ENCODE measurements at regions not wholly inside any gene's neighbourhood (a gene's known extent, or its start where the extent isn't known, plus 50 kb on each side); places are given as distances from the start of the nearest gene placed in this dataset.
"Not testable (repeated sequence)": the region's sequence is repeated elsewhere in the genome, so short reads cannot be mapped to it uniquely, and the experiment has no call there.

DNA sequence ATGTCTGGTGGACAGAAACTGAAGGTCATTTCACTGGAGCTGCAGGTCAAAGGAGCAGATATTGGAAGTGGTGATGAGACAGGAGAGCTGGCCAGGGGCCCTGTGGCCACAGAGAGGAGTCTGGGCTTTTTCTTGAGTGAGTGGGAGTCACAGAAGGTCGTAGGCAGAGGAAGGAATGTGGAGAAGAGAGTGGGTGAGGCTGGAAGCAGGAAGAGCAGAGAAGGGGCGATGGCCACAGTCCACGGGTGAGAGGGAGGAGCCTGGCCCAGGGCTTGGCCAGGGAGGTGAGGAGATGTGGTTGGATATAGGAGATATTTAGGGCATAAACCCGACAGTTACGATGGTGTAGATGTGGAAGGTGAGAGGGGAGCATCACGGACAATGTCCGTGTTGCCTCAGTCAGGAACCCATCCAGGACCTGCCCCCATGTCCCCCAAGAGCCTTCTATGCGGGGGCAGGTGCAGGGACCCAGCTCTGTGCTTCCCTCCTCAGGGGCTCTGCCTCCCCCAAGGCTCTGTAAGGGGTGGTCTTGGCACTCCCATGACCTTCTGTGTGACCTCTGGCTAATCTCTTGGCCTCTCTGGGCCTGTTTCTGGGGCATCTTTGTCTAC is 150.5 kb upstream of the PTPN1 start:
- DNase-seq (ENCODE audit: low spot score), result no peak

DNA sequence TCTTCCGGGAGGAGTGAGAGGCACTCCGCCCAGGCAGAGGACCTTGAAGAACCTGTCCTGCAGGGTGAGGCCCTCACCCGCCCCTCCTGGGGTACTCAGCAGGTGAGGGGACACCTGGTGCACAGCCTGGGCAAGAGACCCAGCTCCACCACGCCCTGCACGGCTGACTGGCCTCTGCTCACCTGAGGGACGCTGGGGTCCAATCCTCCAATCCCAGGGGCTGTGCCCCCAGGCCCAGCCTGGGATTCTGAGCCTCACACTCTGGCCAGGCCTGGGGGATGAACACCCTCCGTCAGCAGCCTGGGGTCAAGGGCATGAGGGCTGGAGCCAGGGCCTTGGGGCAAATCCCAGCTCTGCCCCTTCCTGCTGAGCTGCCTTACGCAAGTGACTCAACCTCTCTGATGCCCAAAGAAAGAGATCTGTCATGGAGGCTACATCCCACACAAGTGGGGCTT is 149.9 kb upstream of the PTPN1 start:
- DNase-seq (ENCODE audit: low spot score), result no peak

DNA sequence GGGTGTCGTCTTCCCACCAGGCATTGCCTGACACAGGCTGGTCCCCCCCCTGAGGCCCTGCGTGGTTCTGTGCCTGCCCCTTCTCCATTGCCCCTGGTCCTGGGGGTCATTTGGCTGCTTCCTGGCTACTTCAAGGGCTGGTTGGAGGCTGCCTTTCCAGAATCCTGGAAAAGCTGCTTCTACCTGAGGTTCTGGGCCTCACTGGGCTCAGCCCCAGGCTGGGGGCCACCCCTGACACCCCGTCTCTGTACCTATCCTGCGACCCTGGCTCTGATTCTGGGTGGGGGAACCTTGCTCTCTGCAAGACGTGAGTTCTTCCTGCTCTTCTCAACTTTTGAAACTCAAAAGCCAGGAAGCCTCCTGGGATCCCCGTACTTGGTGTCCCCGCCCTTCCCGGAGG is 149.3 kb upstream of the PTPN1 start:
- DNase-seq (ENCODE audit: low spot score), result no peak

DNA sequence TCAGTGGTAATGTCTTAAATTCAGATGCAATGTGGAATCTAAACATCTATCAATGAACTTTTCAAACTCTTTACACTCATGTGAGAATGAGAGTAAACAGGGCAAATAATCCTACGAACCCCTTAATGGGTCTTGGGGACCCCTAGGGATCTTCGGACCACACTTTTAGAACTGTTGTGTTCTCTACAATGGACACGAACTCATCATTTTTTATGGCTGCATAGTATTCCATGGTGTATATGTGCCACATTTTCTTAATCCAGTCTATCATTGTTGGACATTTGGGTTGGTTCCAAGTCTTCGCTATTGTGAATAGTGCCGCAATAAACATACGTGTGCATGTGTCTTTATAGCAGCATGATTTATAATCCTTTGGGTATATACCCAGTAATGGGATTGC is 148.0 kb upstream of the PTPN1 start:
- not testable (repeated sequence) for DNase-seq (ENCODE audit: low spot score)

DNA sequence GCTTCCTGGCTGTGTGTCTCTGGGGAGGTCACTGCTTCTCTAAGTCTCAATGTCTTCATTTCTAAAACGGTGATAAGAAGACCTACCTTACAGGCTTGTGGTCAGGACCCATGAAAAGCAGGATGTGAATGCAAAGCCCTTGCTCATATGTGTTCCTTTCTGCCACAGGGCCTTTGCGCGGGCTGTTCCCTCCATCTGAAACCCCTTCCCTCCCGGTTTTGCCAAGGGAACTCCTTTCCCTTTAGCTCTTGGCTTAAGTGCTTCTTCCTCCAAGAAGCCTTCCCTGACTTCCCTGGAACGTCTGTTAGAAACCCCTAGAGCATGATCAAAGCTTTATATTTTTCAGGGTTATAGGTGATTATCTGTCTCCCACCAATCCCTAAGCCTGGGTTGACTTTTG is 147.2 kb upstream of the PTPN1 start:
- DNase-seq (ENCODE audit: low spot score), result no peak

DNA sequence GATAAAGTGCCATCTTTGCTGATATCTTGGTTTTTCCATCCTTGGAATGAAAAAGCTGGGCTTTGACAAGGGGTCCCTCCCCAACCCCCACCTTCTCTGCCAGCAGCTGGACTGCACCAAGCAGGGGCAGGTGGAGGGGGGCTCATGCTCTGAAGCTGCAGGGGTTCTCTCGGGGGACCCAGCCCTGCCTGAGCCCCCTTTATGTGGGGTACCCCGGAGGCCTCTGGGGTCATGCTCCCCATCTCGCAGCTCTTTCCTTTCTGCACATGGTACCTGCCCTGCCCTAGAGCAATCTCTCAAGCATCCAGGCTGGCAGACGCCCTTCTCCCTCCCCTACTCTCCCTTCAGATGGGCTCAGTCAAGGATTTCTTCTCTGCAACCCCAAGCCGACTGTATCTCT is 146.7 kb upstream of the PTPN1 start:
- no peak for DNase-seq (ENCODE audit: low spot score)

DNA sequence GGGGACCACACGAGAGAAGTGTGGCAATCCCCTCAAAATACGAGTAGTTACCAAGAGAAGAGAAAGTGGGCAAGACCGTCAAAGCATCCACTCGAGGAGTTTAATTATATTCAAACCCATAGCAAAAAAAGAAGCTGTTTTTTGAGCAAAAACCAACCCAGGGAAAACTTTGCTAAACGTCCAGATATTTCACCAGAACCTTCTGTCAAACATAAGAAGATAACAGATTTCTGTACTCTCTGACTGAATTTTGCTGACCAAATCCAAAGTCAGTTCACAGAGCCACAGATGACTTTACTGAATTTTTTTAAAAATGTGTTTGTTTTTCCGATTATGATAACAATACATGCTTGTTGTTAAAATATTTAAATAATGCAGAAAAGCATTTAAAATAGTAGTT is 145.6 kb upstream of the PTPN1 start:
- no peak for DNase-seq (ENCODE audit: low spot score)

DNA sequence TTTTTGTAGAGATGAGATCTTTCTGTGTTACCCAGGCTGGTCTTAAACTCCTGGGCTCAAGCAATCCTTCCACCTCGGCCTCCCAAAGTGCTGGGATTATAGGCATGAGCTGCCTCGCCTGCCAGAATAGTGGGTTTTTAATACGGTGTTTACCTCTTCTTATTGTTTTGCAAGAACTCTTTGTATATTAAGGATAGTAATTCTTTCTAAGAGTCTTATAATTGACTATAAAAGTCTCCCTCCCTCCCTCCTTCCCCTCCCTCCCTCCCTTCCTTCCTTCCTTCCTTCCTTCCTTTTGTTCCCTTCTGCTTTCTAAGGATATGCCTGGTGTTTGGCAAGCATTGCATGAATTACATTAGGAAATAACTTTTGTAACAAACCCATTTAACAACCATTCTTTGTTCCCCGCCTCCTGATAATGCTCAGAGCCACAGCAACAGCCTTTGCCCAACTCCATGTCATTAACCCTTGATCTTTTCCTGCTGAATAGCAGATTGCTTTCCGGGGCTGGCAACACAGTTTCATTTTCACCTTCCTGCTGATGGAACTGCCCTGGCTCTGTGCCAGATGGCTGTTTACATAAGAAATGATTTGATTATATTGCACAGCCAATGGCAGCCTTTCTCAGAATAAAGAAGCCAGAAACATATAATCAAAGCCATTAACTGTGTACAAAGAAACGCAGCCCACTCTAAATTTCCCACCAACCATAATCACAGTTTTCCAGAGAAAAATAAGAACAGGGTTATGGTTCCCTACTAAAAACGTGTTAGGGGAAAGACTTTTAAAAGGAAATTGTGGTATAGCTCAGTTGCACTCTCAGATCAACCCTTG is 143.7 kb upstream of the PTPN1 start:
- DNase-seq (ENCODE audit: low spot score), result peak; percentile 56

DNA sequence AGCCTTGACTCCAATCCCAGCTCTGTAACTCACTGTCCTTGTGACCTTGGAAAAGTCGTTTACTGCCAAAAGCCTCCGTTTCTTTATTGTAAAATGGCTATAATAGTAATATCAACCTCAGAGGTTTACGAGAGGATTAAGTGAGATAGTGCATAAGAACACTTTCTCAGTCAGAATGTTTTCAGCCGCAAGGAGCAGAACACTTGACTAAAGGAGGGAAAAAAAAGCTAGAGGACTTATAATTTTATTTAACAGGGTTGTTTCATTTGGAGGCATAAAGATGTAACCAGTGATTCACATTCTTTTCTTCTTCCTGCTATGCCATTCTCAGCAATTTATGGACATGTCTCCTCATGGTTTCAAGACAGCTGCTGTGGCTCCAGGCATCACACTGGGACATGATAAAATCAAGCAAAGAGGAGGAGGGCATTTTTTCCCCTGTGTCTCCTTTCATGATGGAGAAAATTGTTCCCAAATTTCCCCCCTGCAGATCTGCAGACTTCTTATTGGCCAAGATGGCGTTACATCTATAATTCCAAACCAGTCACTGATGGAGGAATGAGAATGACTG is 143.0 kb upstream of the PTPN1 start:
- DNase-seq (ENCODE audit: low spot score), result no peak

DNA sequence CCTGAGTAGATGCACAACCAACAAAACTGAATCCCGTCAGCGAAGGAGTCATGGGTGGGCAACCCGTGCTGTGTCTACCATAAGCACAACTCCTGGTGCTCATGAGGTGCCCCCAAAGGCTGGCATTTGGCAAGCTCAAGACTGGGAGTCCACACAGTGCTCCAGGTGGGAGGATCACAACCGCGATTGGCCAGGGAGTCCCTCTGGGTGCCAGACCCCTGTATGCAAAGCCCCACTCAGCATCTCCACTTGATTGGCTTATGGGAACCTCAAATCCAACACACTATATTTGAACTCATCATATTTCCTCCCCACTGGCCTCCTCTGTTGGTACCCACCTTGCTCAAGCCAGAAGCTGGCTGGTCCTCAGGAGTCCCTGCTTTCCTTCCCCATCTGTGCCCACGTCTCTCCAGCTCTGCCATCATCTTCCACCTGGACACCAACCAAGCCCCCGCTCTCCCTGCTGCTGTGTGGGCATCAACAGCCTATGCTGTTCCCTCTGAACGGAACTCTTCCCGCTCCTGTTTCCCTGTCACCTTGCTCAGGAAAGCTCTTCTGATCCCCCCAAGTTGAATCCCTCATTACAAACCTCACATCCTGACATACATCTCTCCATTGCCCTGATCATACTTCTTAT is 142.3 kb upstream of the PTPN1 start:
- DNase-seq (ENCODE audit: low spot score), result no peak

DNA sequence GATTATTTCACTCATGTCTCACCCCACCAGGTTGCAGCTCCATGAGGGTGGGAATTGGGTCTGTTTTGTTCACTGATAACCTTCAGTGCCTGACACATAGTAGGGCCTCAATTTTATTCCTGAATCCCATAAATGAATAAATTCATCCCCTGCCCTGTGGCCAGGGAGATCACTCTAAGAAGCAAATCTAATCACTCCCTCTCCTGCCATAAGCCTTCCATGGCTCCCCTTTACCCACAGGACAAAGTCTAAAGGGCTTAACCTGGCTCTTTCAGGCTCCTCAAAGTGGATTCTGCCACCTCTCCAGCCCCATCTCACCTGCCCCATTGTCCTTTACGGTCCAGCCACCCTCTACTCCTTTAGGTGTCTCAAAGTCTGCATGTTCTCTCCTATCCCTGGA is 141.8 kb upstream of the PTPN1 start:
- no peak for DNase-seq (ENCODE audit: low spot score)

DNA sequence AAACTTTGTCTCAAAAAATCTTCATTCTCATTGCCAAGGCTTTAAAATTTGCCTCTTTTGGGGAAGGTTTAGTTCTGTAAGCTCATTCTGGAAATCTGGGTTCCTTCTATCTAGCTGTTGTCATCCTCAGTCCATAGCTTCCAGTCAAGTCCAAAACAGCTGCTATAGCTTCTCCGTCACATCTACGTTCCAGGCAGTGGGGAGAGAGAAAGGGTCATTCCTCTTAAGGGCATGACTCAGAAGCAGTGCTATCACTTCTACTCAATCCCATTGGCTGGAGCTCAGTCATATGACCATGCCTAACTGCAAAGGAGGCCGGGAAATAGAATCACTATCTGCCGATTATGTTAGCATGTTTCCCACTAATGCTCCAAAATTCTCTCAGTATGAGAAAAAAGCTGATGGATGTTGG is 141.4 kb upstream of the PTPN1 start:
- no peak for DNase-seq (ENCODE audit: low spot score)

DNA sequence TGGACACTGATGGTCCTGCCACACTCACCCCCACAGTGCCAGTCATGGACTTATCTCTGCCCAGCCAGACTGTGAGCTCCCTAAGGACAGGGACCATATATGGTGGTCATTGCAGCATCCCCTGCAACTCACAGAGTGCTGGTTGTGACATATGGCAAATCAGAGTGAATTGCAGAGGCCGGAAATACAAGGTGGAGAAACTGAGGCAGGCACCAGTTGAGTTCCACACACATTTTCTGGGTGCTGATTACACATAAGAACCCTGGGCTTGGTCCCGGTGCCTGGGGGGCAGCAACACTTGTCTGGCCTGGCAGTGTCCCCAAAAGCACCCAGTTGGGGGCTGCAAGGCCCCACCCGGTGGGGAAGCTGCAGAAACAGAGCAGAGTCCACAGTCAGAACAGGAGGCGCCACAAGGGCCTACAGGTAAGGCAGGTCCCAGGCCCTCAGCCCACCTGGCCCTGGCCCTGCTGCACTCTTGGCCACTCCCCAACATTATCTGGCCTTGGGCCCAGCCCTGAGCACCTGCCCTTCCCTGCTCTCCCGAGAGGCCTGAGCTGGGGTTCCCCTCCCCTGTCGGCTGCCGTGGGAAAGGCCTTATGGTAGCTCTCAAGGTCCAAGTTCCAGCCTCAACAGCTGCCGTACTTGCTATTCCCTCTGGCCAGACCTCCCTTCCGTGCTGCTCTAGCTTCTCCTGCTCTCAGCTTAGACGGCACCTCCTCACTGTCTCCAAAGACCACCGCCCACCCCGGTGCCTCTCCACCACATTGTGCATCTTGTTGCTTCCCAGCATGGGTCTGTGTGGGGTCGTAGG is 140.8 kb upstream of the PTPN1 start:
- DNase-seq (ENCODE audit: low spot score), result no peak

DNA sequence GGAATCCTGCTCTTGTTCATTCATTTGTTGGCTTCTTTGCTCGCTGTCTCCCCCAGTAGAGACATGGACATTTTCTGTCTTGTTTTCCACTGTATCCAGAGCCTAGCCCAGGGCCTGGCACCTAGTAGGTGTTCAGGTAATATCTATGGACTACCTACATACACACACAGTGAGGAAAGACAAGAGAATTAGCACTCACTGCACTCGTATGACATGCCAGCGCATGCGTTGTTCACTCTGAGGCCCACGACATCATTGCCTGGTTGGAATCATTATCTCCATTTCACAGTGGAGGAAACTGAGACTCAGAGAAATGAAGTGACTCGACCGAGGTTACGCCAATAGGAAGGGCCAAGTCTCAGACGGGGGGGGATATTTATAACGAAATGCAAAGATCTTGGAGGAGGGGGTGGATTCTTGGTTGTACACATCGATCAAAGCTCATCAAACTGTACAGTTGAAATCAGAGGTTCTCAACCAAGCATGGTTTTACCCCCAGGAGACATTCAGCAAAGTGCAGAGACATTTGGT is 140.1 kb upstream of the PTPN1 start:
- no peak for DNase-seq (ENCODE audit: low spot score)

DNA sequence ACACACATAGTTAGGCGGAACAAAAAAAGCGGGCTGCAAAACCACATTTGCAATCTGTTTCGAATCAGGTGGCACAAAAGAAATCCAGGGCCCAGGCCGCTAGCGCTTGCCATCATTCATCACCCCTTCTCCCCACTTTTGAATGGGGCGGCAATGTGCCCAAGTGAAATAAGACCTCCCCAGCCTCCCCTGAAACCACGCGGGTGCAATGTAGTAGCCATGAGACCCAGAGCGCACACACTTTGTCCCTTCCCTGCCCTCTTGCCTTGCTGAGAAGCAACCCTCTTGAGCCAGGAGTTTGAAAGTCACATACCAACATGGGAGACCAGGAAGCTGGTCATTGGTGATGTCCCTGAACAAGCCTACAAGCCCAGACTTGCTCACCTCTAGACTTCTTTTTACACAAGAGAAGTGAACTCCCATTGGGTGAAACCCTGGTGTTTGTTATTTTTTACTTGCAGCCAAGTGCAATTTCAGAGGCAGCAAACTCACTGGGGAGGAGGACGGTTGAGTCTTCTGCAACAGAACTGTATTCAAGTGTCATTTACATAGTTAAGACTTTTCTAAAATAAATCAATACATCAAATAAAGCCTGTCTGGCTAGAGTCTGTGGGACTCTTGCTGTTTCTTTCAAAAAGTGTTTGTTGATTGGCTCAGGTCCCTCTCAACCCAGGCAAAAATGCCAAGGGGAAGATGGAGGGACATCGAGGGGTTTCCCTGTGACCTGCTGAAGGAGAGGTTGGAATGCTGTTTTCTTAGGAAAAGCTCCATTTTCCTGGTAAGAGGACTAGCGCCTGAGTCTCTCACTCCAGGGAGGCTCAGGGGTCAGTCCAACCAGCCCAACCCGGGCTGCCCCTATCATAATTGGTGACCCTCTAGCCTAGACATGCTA is 138.1 kb upstream of the PTPN1 start:
- DNase-seq (ENCODE audit: low spot score), result no peak

DNA sequence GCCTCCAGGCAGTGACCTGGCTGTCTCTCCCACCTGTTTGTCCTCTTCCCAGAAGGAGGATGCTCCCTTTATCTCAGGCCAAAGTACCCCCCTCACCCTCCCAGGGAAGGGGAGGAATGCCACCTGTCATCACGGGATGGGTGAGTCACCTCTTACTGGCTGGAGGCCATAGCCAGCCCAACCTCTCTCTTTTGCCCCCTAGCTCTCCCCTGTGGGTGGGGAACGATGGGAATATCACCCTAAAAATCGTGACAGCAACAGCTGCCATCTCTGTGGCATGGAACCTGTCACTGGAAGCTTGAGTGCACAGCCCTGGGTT is 137.5 kb upstream of the PTPN1 start:
- no peak for DNase-seq (ENCODE audit: low spot score)

DNA sequence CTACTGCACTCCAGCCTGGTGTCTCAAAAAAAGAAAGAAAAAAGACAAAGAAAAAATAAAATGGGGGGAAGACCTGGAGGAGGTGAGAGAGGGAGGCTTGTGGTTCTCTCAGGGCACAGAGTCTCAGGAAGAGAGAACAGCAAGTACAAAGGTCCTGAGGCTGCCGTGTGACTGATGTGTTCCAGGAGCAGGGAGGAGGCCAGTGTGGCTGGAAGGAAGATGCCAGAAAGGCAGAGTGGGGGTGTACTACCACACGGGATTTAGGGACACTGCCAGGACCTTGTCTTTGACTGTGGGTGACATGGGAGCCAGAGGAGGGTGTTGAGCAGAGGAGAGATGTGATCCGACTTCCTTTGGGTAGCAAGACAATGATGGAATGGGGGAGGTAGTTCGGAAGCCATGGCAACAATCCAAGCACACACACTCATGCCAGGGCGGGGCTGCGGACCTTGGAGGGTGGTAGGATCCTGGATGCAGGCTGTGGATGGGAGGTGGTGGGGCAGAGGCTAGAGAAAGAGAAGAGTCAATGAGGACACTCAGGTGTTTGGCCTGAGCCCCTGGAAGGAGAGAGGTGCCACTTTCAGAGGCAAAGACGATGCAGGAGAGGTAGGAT is 136.4 kb upstream of the PTPN1 start:
- no peak for DNase-seq (ENCODE audit: low spot score)

DNA sequence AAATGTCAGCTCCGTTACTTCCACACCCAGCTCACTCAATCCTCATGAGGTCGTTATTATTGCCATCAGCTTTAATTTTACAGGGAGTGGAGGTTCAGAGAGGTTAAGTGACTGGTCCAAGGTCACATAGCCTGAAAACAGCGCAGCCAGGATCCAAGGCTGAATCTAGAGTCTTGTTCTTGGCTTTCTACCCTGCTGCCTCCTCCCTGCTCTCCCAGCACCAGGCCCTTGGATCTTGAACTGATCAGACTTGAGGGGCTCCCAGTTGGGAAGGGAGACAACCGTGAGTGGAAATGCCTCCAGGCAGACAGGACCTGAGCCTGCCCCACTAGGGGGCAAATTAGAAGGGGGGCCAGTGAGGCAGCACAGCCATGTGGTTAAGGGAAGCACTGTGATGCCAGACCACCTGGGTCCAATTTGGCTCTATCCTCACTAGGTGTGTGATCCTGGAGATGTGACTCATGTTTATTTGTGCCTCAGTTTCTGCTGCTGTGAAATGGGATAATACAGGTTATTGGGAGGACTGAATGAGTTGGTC is 135.6 kb upstream of the PTPN1 start:
- DNase-seq (ENCODE audit: low spot score), result no peak

DNA sequence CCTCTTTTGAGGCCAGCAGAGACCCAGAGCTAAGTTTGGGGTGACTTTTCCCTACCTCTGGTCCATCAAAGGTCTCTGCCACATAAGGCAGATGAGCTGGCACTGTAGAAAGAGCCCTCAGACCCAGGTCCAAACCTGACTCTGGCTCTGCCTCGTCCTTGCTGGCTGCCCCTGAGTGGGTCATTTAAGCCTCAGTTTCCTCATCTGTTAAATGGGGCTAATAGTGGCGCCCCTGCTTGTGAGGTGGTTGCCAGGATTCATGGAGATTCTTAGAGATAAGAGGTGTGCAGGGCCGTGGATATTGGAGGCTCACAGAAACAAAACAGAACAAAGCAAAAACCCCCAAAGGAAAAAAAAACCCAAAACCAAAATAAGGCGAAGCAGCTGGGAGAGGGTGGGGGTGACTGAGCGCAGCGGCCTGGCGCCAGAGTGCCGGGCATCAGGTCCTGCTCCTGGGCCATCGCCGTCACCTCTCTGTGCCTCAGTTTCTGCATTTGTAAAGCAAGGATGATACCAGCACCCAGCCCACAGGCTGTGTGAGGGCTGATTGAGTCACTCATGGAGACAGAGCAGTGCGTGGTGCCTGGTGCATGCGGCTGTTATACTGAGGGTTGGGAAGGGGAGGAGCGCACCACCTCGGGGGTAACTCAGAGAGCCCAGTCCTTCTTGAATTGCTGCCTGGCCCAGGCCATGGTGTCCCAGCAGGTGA is 133.8 kb upstream of the PTPN1 start:
- no peak for DNase-seq (ENCODE audit: low spot score)

Data from HuH-7.5 (cell line).